Left renal pelvis (tissue), 4 donors: ENCODE measurements at regions not wholly inside any gene's neighbourhood (a gene's known extent, or its start where the extent isn't known, plus 50 kb on each side); places are given as distances from the start of the nearest gene placed in this dataset.

Source experiments
- DNase-seq, 4 donors: peaks; one replicate each; pipeline ENCODE4 v3.0.0-alpha.2; 2013; ENCODE audit warnings: low read depth in 4 of 4, low spot score in 3 of 4

GRCh38 chr10:2301227-2301626 lies 563.9 kb upstream of the ADARB2 start:
- DNase-seq = no peak

DNA sequence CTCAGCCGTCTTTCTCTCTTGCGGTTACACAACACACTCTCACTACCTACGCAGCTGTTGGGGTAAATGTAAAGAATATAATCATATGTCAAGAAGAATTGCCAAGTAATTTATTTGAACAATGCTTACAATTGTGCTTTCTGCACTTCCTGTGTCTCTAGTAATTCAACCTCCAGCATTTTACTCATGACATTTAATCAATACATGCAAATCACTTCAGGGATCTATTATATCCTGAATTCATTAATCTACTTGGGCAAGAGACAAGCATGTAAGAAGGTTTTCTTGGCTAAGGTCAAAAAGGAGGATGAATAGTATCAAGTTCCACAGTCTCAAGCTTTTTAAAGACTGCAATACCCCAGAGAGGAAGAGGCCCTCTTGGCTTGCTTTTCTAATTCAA lies 562.9 kb upstream of the ADARB2 start:
- no peak for DNase-seq

DNA sequence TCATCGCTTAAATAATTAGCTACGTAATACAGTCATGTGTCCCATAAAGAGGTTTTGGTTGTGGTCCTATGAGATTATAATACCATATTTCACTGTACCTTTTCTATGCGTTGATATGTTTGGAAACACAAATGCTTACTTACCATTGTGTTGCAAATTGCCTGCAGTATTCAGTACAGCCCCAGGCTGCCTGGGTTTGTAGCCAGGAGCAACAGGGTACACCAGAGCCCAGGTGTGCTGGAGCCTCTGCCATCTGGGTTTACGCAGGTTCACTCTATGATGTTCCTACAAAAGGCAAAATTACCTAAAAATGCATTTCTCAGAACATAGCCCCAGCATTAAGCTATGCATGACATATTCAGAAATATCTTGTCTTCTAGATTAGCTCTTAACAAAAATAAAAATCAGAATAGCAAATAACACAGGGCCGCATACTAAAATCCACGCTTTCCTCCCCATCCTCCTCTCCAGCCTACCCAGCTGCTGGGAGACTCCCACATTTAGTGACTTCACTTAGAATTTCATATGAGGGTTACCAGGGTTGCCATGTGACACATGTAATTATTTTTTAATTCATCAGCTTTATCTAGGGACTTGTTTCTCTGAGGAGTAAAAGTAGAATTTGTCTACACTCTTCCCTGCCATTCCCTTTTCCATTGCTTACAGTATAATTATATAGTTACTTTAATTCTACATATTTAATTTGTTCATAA lies 559.0 kb upstream of the ADARB2 start:
- DNase-seq = no peak

DNA sequence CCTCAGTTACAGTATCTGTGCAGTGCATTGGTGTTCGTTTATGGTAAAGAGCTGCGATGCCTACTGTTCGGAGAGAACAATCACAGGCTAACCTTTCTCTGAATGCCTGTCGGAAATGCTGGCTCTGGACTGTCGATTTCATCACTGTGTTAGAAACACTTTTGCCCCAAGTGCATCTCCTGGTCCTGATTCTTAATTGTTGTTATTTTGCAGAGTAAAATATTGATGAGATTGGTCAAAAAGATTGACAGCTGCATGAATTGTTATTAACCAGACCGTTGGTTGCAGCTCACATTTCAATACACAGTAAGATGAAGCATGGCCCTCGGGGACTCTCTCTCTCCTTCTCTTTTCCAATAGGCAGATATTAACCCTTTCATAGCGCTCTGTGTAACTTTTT lies 557.4 kb upstream of the ADARB2 start:
- no peak for DNase-seq

- no peak for DNase-seq
These were observed 546.7 kb upstream of the ADARB2 start for GRCh38 chr10:2284071-2284470.

GRCh38 chr10:2282202-2282601 lies 544.9 kb upstream of the ADARB2 start:
- DNase-seq = no peak

DNA sequence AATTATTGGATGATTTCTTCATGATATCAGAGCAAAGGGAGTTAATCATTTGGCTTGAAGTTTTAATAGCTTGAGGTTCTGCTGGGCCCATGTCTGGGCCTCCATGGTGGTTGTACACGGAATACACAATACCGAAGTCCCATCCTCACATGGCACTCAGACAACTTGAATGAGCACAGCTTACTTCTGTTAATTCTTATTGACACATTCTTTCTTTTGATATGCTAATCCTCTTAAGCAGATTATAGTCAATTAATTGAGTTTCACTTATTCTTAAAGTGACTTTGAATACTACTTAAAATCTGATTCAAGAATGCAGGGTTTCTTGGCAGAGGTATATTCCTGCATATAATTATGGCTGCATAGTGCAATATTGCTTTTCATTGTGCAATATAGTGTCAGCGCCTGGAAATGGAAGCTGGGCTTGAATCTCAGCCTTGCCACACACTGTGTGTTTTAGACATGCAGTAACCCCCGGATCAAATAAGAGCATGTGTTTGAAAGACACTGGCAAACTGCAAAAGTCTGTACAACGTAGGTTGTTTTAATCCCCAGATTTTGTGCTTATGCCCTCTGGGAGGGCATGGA lies 543.5 kb upstream of the ADARB2 start:
- DNase-seq = no peak

DNA sequence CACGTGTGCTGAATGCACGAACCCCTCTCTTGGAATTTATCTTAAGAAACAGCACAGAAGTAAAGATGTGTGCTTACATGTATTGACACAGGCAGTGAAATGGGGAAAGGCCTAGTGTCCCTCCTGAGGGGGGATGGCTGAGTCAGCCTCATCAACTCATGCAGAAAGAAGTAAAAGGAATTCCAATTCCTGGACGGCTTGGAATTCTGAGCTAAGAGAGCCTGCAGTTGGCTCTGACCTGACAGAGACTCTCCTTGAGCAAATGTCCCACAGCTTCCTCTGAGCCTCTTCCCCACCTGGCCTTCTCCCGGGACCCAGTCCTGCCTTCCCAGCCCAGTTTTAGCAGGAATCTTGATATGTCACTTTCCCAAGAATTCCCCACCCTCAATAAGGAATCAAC lies 542.4 kb upstream of the ADARB2 start:
- no peak for DNase-seq

DNA sequence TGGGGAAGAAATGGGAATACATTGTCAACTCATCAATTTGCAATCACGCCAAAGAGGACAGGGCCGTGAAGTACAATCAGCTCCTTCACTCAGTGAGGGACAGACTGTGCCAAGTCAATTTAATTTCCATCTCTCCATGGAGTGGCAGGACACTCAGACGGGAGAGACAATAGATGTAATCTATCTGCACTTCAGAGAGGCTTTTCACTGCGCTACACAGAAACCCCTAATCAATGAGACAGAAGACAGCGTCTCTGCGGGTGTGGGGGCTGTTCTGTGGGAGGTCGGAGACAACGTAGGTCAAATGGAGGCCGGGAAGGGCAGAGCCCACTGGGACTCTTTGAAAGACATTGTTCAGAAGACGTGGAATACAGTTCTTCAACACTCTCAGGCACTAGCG lies 541.0 kb upstream of the ADARB2 start:
- DNase-seq = no peak

DNA sequence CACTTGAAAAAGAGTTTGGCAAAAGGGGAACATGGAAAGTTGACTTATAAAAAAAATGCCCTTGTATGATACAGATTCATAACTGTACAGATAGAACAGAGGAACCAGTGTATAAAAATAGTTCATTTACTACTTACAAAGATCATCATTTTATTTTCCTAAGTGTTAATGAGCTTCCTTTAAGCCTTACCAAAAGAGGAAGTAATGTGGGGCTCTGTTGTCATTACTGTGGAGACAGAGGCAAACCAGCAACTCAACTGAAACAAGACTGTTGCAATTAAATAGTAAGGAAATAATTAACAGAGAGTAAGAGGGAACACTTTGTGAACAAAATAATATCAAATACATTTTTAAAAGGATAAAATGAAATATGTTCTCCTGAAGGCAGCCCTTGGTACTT lies 526.2 kb upstream of the ADARB2 start:
- DNase-seq = no peak

GRCh38 chr10:2262878-2263277 lies 525.6 kb upstream of the ADARB2 start:
- no peak for DNase-seq

DNA sequence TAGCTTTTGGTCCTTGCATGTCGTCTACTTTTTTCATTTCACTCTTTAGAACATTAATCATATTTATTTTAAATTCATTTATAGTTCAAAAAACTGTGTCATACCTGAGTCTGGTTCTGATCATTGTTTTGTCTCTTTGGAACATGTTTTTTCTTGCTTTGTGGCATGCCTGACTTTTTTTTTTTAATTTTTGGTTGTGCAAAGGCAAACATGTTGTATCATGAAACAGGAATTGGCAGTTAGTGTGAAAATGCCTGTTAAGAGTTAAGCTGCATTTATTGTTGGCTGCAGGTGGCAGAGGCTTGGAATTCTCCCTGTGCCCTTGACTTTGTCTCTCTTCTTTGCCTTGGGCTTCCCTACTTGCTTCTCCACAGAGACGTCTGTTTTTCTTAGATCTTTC lies 525.0 kb upstream of the ADARB2 start:
- DNase-seq = no peak

DNA sequence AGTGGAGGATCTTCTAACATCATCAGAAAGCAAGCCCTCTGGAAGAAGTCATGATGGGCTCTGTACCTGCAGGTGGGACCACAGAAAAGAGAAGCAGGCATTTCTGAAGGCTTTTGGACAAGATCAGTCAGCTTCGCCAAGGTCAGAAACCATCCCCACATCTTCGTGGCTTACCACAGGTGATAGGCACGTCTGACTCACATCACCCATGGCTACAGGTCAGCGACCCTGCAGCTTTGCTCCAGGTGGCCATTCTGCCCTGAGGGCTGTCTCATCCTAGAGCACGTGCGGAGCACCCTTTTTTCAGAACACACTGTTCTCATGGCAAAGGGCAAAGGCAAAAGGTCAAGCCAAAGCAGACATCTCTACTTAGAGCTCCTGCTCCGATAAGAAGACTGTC lies 518.9 kb upstream of the ADARB2 start:
- DNase-seq = no peak

DNA sequence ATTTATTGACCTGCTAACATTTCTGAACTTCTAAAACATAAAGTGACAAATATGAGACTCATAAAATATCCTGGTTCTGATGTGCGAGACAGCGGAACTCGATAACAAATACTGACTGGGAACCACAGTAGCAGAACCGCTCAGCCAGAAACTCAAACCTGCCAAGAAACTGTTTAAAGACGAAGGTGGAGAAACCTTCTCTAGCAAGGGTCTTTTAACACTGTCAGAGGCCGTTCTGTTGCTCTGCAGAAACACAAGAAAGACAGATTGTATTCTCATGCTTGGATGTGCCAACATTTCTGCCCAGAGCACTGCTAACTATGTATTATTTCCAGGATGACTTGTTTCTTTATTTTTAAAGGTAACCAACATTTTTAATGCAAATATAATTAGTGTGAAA lies 514.8 kb upstream of the ADARB2 start:
- DNase-seq = peak in 1 of 4 donors; percentile 15

DNA sequence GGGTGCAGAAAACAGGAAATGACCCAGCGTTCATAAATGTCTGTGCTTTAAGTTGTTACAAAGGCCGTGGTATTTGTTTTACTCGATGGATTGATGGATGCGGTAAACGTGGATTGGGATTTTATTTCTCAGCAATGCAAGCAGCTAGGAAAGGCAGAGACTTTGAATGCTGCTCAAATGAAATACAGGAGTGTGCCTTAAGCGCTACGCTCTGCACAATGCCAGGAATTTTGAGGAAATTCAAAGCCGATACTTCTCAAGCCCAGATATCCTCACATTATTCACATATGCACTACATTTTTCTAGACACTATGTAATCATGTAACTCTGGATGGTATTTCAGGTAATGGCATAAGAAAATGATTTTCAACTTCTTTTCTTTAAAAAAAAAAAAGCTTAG lies 514.3 kb upstream of the ADARB2 start:
- DNase-seq = peak in 1 of 4 donors; percentile 19

- DNase-seq = no peak
These were observed 509.4 kb upstream of the ADARB2 start for GRCh38 chr10:2246747-2247146.

- no peak for DNase-seq
These were observed 508.3 kb upstream of the ADARB2 start for GRCh38 chr10:2245580-2245979.

DNA sequence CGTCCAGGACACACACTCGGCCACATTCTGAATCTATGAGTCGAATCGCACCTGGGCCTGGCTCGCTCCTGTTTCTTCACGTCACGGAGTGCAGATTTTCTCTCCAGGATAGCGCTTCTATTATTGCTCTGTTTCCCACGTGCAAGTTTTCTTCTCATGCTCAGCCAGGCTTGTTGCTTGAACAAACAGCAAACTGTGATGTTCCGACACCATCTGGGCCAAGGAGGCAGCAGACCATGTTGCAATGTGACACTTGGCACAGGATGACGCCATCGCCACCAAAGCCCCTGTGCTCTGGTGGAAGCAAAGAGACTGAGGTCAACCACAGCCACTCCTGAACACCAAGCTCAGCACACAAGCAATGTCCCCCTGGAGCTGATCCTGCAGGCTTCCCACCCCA lies 507.1 kb upstream of the ADARB2 start:
- no peak for DNase-seq

DNA sequence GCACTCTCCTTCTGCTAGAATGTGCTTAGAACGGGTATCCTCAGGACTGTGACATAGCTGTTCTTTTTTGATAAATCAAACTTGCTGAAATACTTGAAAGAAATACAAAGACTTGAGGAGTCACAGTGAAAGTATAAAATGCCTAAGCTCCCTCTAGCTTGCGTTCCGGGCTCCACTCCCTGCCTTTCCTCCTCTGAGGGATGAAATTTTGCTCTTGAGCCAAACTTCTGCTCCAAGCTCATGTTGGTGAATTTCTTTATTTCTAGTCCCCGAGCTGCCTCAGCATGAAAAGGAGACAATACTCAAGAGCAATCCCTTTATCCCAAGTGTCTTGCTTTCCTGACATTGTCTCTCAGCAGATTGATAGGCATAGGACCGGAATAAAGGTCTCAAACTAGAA lies 499.6 kb upstream of the ADARB2 start:
- no peak for DNase-seq

- DNase-seq = no peak
These were observed 495.2 kb upstream of the ADARB2 start for GRCh38 chr10:2232479-2232878.

GRCh38 chr10:2230478-2230877 lies 493.2 kb upstream of the ADARB2 start:
- no peak for DNase-seq

- no peak for DNase-seq
These were observed 491.1 kb upstream of the ADARB2 start for GRCh38 chr10:2228320-2228901.
